ENCODE measurements at regions not wholly inside any gene's neighbourhood (a gene's known extent, or its start where the extent isn't known, plus 50 kb on each side); places are given as distances from the start of the nearest gene placed in this dataset.
"Not testable (repeated sequence)": the region's sequence is repeated elsewhere in the genome, so short reads cannot be mapped to it uniquely, and the experiment has no call there.

DNA sequence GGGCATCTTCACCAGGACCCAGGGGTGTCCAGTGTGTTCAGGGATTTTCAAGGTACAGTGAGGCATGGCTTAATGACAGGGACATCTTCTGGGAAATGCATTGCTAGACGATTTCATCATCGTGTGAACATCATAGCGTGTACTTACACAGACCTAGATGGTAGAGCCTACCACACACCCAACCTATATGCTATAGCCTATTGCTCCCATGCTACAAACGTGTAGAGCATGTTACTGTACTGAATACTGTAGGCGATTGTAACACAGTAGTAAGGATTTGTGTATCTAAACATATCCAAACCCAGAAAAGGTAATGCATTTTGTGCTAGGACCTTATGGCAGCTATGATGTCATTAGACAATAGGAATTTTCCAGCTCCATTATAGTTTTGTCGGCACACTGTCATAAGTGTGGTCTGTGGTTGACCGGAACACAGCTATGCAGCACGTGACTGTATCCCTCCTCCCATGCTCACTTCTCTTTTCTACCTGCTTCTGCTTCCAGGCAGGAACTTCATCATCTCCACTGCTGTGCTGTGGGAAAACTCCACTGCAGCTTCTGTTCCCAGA is 416.2 kb upstream of the NFE2L3 start:
- no peaks in the 10 kb centered on the region for H3K36me3 Mint-ChIP-seq
- ATAC-seq (no peak), DNase-seq (ENCODE audit: low spot score) (no peak)
- H3K27ac Mint-ChIP-seq: no peak overlapping the region
- no peaks in the 10 kb centered on the region for H3K9me3 Mint-ChIP-seq
- H3K4me3 Mint-ChIP-seq: no peak overlapping the region
- peaks cover 14 to 50% of the 10 kb centered on the region in 2 donors for H3K27me3 Mint-ChIP-seq
- no peaks in the 10 kb centered on the region for H3K4me1 Mint-ChIP-seq (ENCODE audit: low read depth in 2 of 2)

DNA sequence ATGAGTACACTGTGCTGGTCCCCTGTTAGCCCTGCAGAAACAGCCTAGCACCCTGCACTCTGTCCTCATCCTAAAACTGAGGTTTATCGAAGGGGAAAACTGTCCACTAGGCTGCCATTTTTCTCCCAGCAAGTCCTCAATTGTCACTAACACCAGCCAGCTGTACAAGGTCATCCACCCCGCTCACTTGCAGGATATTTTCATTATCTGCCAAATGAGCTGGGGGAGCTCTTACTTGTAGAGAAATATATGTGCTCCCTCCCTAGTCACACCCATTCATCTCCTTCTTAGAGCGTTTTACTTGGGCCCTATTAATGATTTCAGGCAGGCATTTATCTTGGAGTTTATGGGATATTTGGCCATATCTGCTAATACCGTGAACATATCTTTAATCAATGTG is 413.5 kb upstream of the NFE2L3 start:
- Mint-ChIP-seq H3K4me3 (no peak overlapping the region), H3K27me3 (peaks cover 16 to 64% of the 10 kb centered on the region in 2 donors), H3K9me3 (no peaks in the 10 kb centered on the region), H3K27ac (no peak overlapping the region), H3K36me3 (no peaks in the 10 kb centered on the region), H3K4me1 (ENCODE audit: low read depth in 2 of 2) (no peaks in the 10 kb centered on the region)
- DNase-seq (ENCODE audit: low spot score) (no peak), ATAC-seq (no peak)

DNA sequence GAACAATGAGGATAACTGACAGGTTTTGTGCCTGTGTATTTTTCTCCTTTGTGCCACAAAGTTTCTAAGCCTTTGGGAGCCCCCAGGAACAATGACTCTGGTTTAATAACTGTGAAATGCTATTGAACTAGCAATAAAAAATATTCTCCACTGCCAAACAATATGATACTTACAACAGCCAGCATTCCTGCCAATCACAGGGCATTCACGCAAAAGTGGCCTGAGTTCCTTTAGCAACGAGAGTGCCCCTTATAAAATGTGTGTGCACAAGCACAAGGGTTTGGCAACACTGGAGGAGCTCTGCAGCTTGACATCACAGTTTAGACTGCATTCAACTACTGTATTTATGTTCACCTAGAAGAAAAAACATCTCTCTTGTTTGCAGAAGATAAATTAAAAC is 412.9 kb upstream of the NFE2L3 start:
- H3K4me3 Mint-ChIP-seq: no peak overlapping the region
- peaks cover 12 to 58% of the 10 kb centered on the region in 2 donors for H3K27me3 Mint-ChIP-seq
- H3K27ac Mint-ChIP-seq: no peak overlapping the region
- no peak for ATAC-seq
- H3K4me1 Mint-ChIP-seq (ENCODE audit: low read depth in 2 of 2): no peaks in the 10 kb centered on the region
- no peaks in the 10 kb centered on the region for H3K36me3 Mint-ChIP-seq
- DNase-seq (ENCODE audit: low spot score): no peak
- H3K9me3 Mint-ChIP-seq: no peaks in the 10 kb centered on the region

DNA sequence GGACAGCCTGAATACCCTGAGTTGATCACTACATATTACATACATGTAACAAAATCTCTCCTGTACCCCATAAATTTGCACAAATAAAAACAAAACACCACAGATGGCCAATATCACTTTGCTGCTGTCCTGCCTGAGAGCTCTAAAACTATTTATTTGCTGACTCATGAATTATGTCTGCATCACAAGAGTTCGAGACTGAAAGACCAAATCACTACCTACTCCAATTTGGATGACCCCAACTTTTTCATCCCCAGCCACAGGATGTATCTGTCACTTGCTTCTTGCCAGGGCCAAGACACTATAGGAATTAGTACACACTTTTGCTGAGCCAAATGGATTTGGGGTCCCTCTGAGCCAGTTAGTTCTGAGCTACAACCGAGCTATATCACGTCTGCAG is 409.7 kb upstream of the NFE2L3 start:
- Mint-ChIP-seq H3K9me3 (no peaks in the 10 kb centered on the region), H3K4me1 (ENCODE audit: low read depth in 2 of 2) (no peaks in the 10 kb centered on the region), H3K27me3 (peaks cover 2 to 36% of the 10 kb centered on the region in 2 donors), H3K4me3 (no peak overlapping the region), H3K27ac (no peak overlapping the region), H3K36me3 (no peaks in the 10 kb centered on the region)
- DNase-seq (ENCODE audit: low spot score) (no peak), ATAC-seq (no peak)

DNA sequence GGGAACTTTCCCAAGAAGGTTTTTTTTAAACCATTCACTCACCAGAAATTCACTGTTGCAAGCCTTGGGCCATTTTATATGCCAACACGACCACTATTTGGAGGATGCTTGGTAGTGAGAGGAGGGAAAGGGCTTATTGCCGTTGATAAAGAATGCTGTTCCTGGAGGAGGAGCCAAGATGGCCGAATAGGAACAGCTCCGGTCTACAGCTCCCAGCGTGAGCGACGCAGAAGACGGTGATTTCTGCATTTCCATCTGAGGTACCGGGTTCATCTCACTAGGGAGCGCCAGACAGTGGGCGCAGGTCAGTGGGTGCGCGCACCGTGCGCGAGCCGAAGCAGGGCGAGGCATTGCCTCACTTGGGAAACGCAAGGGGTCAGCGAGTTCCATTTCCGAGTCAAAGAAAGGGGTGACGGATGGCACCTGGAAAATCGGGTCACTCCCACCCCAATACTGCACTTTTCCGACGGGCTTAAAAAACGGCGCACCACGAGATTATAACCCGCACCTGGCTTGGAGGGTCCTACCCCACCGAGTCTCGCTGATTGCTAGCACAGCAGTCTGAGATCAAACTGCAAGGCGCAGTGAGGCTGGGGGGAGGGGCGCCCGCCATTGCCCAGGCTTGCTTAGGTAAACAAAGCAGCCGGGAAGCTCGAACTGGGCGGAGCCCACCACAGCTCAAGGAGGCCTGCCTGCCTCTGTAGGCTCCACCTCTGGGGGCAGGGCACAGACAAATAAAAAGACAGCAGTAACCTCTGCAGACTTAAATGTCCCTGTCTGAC is 408.1 kb upstream of the NFE2L3 start:
- not testable (repeated sequence) for H3K36me3 Mint-ChIP-seq; H3K4me3 Mint-ChIP-seq; H3K9me3 Mint-ChIP-seq; H3K4me1 Mint-ChIP-seq (ENCODE audit: low read depth in 2 of 2); ATAC-seq; DNase-seq (ENCODE audit: low spot score); H3K27ac Mint-ChIP-seq
- H3K27me3 Mint-ChIP-seq: peaks cover 2 to 29% of the 10 kb centered on the region in 2 donors

DNA sequence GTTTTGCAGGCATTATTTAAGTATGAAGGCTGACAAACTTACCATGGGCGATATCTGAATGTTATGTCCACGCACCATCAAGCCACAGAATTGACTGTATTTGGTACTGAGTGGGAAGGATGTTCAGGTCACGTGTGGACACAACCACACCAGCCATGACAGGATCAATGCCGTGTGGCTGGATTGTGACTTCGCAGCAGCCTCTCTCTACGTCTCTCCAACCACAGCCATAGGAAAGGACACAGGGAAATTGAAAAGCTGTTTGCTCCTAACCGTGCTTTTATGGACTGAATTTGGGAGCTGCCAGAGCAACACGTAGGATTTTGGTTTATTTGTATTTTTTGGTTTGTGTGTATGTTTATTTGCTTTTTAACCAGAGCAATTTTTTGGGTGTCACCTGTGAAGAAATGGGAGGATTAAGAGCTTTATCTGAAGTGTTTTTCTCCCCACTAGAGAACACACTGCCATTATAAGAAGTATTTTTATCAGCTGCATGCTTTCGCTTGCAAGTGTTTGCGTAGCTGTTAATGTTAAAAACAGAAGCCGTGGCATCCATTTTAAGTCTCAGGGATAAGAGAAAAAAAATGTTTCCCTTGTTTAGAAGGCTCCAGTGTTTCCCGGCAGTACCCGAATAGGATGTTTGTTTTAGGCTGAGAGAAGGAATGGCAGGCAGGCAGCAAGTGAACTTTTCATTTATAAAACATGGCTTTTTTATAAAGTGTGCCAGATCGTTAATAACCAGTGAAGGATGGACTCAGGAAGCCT is 401.1 kb upstream of the NFE2L3 start:
- H3K36me3 Mint-ChIP-seq: no peaks in the 10 kb centered on the region
- H3K4me1 Mint-ChIP-seq (ENCODE audit: low read depth in 2 of 2): no peaks in the 10 kb centered on the region
- H3K27ac Mint-ChIP-seq: no peak overlapping the region
- DNase-seq (ENCODE audit: low spot score) (no peak), ATAC-seq (no peak)
- no peak overlapping the region for H3K4me3 Mint-ChIP-seq
- H3K9me3 Mint-ChIP-seq: no peaks in the 10 kb centered on the region
- H3K27me3 Mint-ChIP-seq: peaks cover 0 to 2% of the 10 kb centered on the region in 2 donors

DNA sequence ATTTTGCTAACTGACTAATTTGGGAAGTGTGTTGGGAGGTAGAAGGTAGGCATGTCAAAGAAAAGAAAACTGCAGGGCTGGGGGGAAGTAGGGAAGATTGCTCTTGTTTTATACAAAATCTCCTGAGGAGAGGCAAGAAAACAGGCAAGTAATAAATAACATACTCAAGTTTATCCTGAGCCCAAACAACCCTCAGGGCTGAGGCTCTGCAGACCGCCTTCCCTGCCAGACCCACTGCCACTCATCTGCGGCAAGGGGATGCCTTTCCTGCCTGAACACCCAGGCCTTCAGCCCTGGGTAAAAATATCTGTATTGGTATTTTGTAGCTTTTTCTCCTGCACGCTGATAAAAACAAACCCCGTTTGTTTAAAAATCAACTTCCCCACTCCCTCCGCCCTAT is 399.8 kb upstream of the NFE2L3 start:
- Mint-ChIP-seq H3K4me1 (ENCODE audit: low read depth in 2 of 2) (no peaks in the 10 kb centered on the region), H3K9me3 (no peaks in the 10 kb centered on the region), H3K36me3 (no peaks in the 10 kb centered on the region), H3K27ac (no peak overlapping the region), H3K4me3 (no peak overlapping the region), H3K27me3 (peaks cover 2 to 8% of the 10 kb centered on the region in 2 donors)
- no peak for ATAC-seq
- no peak for DNase-seq (ENCODE audit: low spot score)

DNA sequence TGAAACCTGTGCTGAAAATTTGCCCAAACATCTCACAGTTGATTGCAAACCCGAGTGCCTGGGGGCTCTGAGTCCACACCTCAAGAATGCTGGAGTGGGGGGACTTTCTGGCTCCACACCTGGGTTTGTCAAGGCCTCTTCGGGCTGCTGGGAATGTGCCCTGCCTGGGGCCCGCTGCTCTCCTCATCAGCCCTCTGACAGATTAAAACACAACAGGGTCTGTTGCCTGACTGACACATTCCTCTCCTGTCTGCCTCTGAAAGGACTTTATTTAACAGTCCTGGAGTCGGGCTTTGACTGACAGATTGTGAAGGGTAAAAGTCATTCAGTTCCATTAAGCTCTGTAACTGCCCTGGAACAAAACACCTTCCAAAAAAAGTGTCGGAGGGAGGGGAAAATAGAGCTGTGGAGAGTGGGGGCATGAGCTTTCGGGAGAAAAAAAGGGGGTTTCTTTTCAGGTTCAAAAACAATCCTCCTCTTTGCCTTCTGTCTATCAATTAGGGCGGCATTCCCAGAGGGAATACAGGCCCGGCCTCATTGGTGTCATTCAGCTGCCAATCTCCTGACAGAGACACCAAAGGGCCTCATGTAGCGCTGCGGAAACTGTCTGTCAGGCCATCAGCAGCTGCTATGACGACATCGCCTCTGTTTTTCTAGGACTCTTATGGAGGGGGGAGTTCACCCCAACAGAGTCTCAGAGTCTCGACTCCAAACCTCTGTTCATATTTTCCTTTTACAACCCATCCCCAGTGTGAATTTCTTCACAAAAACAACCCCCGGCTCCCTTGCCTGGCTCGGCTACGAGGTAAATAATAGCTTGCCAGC is 398.8 kb upstream of the NFE2L3 start:
- Mint-ChIP-seq H3K27ac (no peak overlapping the region), H3K9me3 (no peaks in the 10 kb centered on the region), H3K36me3 (no peaks in the 10 kb centered on the region), H3K27me3 (peaks cover 2 to 8% of the 10 kb centered on the region in 2 donors), H3K4me1 (ENCODE audit: low read depth in 2 of 2) (no peaks in the 10 kb centered on the region), H3K4me3 (no peak overlapping the region)
- ATAC-seq: no peak
- DNase-seq (ENCODE audit: low spot score): no peak

DNA sequence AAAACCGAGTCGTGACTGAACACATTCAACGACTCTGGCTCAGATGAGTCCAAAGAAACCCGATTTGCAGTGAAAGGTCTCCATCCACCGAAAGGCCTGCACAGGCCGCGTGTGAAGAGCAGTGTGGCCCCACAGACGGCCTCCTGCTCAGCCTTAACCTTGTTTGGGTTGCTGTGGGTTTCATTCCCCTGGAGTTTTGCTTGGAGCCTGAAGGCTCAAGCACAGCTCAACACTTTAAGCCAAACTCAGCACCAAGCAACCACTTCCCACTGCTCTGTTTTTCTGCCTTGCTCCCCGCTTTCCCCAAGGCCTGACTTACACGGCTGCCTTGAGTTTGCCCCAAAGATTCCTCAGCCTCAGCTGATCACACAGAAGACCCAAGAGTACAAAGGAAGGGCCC is 398.2 kb upstream of the NFE2L3 start:
- Mint-ChIP-seq H3K4me3 (no peak overlapping the region), H3K36me3 (no peaks in the 10 kb centered on the region), H3K27ac (no peak overlapping the region), H3K4me1 (ENCODE audit: low read depth in 2 of 2) (no peaks in the 10 kb centered on the region), H3K27me3 (peaks cover 2 to 8% of the 10 kb centered on the region in 2 donors), H3K9me3 (no peaks in the 10 kb centered on the region)
- no peak for ATAC-seq
- DNase-seq (ENCODE audit: low spot score): no peak

DNA sequence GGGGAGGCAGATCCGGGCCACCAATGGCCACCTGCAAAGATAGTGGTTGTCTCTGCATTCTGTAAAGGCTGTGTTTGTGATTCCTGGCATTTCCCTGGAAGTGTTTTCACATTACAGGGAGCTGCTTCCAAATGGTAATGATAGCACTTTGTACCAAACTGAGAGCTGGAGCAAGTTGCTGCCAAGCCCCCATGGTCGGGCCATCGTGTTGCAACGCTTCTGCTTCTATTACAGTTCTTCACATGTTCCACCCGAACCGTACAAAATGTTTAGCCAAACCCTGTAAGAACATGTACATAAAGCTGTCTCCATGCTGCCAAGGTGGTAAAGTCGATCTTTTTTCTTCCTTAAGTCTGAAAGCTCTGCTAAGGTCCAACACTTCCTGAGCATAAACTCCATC is 397.7 kb upstream of the NFE2L3 start:
- DNase-seq (ENCODE audit: low spot score): no peak
- Mint-ChIP-seq H3K27me3 (peaks cover 2 to 9% of the 10 kb centered on the region in 2 donors), H3K36me3 (no peaks in the 10 kb centered on the region), H3K27ac (no peak overlapping the region), H3K4me1 (ENCODE audit: low read depth in 2 of 2) (no peaks in the 10 kb centered on the region), H3K4me3 (no peak overlapping the region), H3K9me3 (no peaks in the 10 kb centered on the region)
- no peak for ATAC-seq

DNA sequence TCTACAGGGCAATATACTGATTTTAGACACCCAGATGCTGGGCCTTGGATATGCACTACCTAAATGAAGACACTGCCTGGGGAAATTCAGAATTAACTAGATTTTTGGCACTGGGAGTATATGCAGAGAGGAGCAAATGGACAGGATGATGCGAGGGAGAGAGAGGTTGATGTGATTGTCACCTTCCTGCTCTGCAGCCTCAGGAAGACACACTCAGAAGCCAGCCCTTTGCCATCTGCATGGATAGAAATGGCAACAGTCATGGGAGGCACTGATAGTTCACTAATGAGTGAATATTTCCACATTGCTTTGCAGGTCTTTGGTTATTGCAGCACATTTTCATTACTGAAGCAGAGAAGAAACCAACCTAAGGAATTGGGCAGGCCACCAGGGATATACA is 397.2 kb upstream of the NFE2L3 start:
- Mint-ChIP-seq H3K36me3 (no peaks in the 10 kb centered on the region), H3K27me3 (peaks cover 2 to 13% of the 10 kb centered on the region in 2 donors), H3K4me1 (ENCODE audit: low read depth in 2 of 2) (no peaks in the 10 kb centered on the region), H3K9me3 (no peaks in the 10 kb centered on the region), H3K27ac (no peak overlapping the region), H3K4me3 (no peak overlapping the region)
- ATAC-seq: no peak
- no peak for DNase-seq (ENCODE audit: low spot score)

DNA sequence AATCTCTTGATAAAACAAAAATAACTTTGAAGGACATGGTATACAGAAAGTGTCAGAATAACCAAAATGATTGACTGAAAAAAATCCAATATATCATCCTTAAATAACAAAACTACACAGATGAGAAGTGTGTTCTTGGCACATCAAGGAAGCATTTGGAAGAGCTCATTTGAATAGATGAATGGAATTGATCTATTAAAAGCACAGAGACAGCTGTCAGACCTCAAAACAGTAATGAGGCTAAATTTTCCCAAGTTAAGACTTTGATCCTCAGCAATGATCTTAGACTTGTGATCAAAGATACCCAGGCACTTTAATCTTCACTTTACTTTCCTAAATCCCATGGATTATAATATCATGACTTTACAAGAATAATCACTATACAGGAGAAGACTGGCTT is 395.4 kb upstream of the NFE2L3 start:
- H3K4me3 Mint-ChIP-seq: no peak overlapping the region
- DNase-seq (ENCODE audit: low spot score) (no peak), ATAC-seq (no peak)
- no peaks in the 10 kb centered on the region for H3K9me3 Mint-ChIP-seq
- H3K27me3 Mint-ChIP-seq: peaks cover 2 to 24% of the 10 kb centered on the region in 2 donors
- no peak overlapping the region for H3K27ac Mint-ChIP-seq
- no peaks in the 10 kb centered on the region for H3K4me1 Mint-ChIP-seq (ENCODE audit: low read depth in 2 of 2)
- no peaks in the 10 kb centered on the region for H3K36me3 Mint-ChIP-seq

DNA sequence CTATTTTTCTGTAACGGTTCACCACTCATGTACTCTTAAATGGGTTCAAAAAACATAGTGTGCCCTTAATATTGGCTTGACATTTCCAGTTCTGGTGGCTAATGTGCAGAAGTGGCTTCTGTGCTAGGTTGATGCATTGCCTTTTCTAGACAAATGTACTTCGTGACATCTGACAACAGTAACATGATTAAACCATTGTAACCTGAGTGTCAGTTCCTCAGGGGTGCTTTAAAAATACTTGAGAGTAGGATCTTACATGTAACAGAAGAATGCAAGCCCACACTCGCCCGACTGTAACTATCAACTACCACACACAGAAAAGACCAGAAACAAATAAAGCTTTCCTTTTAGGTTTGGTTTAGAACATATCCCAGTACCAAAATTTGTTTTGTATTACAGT is 393.4 kb upstream of the NFE2L3 start:
- Mint-ChIP-seq H3K27me3 (peaks cover 4 to 32% of the 10 kb centered on the region in 2 donors), H3K36me3 (no peaks in the 10 kb centered on the region), H3K9me3 (no peaks in the 10 kb centered on the region), H3K4me3 (no peak overlapping the region), H3K27ac (no peak overlapping the region), H3K4me1 (ENCODE audit: low read depth in 2 of 2) (no peaks in the 10 kb centered on the region)
- ATAC-seq: no peak
- DNase-seq (ENCODE audit: low spot score): no peak
